ENCODE measurements at regions not wholly inside any gene's neighbourhood (a gene's known extent, or its start where the extent isn't known, plus 50 kb on each side); places are given as distances from the start of the nearest gene placed in this dataset.

DNA sequence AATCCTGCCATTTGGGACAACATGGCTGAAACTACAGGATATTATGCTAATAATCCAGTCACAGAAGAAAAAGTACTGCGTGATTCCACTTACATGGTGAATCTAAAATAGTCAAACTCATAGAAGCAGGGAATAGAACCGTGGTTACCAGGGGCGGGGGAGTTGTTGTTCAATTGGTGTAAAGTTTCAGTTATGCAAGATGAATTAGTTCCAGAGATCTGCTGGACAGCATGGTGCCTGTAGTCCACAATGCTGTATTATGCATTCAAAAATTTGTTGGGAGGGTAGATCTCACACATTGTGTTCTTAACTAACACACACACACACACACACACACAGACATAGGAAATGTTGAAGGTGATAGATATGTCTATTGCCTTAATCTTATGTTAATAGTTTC, 480.5 kb downstream of the DMRT2 start:
- Histone ChIP-seq H3K4me3 (no peak overlapping the region), H3K9me3 (no peaks in the 10 kb centered on the region), H3K27ac (no peak overlapping the region), H3K27me3 (no peaks in the 10 kb centered on the region), H3K36me3 (no peaks in the 10 kb centered on the region), H3K4me1 (no peaks in the 10 kb centered on the region)
- TF ChIP-seq EP300 (IDR thresholded peaks at IDR 0.05) (no peak), POLR2A (IDR thresholded peaks at IDR 0.05) (no peak), POLR2AphosphoS5 (IDR thresholded peaks at IDR 0.05) (no peak)
- TF ChIP-seq, protein P1, sequence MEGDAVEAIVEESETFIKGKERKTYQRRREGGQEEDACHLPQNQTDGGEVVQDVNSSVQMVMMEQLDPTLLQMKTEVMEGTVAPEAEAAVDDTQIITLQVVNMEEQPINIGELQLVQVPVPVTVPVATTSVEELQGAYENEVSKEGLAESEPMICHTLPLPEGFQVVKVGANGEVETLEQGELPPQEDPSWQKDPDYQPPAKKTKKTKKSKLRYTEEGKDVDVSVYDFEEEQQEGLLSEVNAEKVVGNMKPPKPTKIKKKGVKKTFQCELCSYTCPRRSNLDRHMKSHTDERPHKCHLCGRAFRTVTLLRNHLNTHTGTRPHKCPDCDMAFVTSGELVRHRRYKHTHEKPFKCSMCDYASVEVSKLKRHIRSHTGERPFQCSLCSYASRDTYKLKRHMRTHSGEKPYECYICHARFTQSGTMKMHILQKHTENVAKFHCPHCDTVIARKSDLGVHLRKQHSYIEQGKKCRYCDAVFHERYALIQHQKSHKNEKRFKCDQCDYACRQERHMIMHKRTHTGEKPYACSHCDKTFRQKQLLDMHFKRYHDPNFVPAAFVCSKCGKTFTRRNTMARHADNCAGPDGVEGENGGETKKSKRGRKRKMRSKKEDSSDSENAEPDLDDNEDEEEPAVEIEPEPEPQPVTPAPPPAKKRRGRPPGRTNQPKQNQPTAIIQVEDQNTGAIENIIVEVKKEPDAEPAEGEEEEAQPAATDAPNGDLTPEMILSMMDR (IDR thresholded peaks at IDR 0.05) = no peak
- no peak for DNase-seq (ENCODE audit: low spot score in 2 of 2)
- WGBS = 91% methylated on average over 3 of the region's 3 CpGs

DNA sequence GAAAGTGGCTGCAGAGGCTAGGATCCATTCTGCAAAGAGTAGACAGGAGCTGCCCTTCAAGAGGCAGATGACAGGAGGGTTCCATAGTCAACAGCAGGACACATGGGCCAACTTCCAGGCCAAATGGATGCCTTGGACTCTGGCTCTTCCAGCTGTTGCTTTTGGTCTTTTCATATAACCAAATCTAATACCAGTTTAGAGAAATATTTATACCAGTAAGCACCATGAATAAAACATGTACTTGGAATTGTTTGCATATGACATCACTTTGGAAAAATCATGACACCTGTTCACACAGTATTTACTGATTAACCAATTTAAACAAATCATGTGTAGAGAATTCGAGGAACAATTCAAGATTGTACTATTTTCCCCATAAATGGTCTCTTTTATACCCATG, 481.3 kb downstream of the DMRT2 start:
- Histone ChIP-seq H3K9me3 (no peaks in the 10 kb centered on the region), H3K36me3 (no peaks in the 10 kb centered on the region), H3K27ac (no peak overlapping the region), H3K27me3 (no peaks in the 10 kb centered on the region), H3K4me3 (no peak overlapping the region), H3K4me1 (no peaks in the 10 kb centered on the region)
- WGBS = 71% methylated on average over 1 of the region's 1 CpG
- no peak for TF ChIP-seq POLR2AphosphoS5 (IDR thresholded peaks at IDR 0.05)
- TF ChIP-seq, protein P1 (IDR thresholded peaks at IDR 0.05) = no peak
- no peak for TF ChIP-seq EP300 (IDR thresholded peaks at IDR 0.05)
- TF ChIP-seq POLR2A (IDR thresholded peaks at IDR 0.05) = no peak
- no peak for DNase-seq (ENCODE audit: low spot score in 2 of 2)

- no peak for TF ChIP-seq POLR2AphosphoS5 (IDR thresholded peaks at IDR 0.05)
- TF ChIP-seq, protein P1 (IDR thresholded peaks at IDR 0.05) = no peak
- TF ChIP-seq EP300 (IDR thresholded peaks at IDR 0.05) = no peak
- TF ChIP-seq POLR2A (IDR thresholded peaks at IDR 0.05) = no peak
- Histone ChIP-seq H3K4me1 (no peaks in the 10 kb centered on the region), H3K27ac (no peak overlapping the region), H3K27me3 (no peaks in the 10 kb centered on the region), H3K36me3 (no peaks in the 10 kb centered on the region), H3K9me3 (no peaks in the 10 kb centered on the region), H3K4me3 (no peak overlapping the region)
- 72% methylated on average over 4 of the region's 4 CpGs for WGBS
- DNase-seq (ENCODE audit: low spot score in 2 of 2) = no peak
These were observed 482.0 kb downstream of the DMRT2 start for GRCh38 chr9:1532171-1532570.

DNA sequence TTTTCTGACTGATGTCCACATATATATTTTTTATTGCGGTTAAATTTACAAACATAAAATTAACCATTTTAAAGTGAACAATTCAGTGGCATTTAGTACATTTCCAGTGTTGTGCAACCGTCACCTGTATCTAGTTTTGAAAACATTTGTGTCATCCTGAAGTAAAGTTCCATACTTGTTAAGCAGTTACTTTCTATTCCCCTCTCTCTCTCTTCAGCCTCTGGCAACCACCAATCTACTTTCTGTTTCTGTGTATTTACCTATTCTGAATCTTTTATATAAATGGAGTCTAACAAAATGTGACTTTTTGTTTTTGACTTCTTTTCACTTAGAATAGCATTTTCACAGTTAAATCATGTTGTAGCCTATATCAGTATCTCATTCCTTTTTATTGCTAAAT, 480.1 kb upstream of the SMARCA2 start:
- Histone ChIP-seq H3K9me3 (no peaks in the 10 kb centered on the region), H3K36me3 (no peaks in the 10 kb centered on the region), H3K4me1 (no peaks in the 10 kb centered on the region), H3K27me3 (no peaks in the 10 kb centered on the region), H3K27ac (no peak overlapping the region), H3K4me3 (no peak overlapping the region)
- no peak for DNase-seq (ENCODE audit: low spot score in 2 of 2)
- TF ChIP-seq EP300 (IDR thresholded peaks at IDR 0.05) (no peak), POLR2A (IDR thresholded peaks at IDR 0.05) (no peak), POLR2AphosphoS5 (IDR thresholded peaks at IDR 0.05) (no peak)
- TF ChIP-seq, protein P1 (IDR thresholded peaks at IDR 0.05) = no peak
- WGBS = 82% methylated on average over 2 of the region's 2 CpGs

GRCh38 chr9:1535599-1535998, 479.5 kb upstream of the SMARCA2 start:
- no peaks in the 10 kb centered on the region for H3K4me1 ChIP-seq
- WGBS = 86% methylated on average over 2 of the region's 2 CpGs
- DNase-seq (ENCODE audit: low spot score in 2 of 2) = no peak
- no peak overlapping the region for H3K27ac ChIP-seq
- TF ChIP-seq EP300 (IDR thresholded peaks at IDR 0.05) = no peak
- TF ChIP-seq POLR2AphosphoS5 (IDR thresholded peaks at IDR 0.05) = no peak
- TF ChIP-seq, protein P1 (IDR thresholded peaks at IDR 0.05) = no peak
- TF ChIP-seq POLR2A (IDR thresholded peaks at IDR 0.05) = no peak
- H3K27me3 ChIP-seq = no peaks in the 10 kb centered on the region
- no peaks in the 10 kb centered on the region for H3K36me3 ChIP-seq
- H3K9me3 ChIP-seq = no peaks in the 10 kb centered on the region
- no peak overlapping the region for H3K4me3 ChIP-seq

Measured in suprapubic skin (tissue), 4 donors.